NOMO-1 treated with DMSO at 0.1 percent for 48 hours (cell line): ENCODE measurements at regions not wholly inside any gene's neighbourhood (a gene's known extent, or its start where the extent isn't known, plus 50 kb on each side); places are given as distances from the start of the nearest gene placed in this dataset.

ENCODE experiments used
- DNase-seq: peaks from one replicate; lab custom pipeline; 2025; ENCODE audit not compliant: unreplicated experiment; lab: John Stamatoyannopoulos, UW

GRCh38 chr12:39048395-39048794 is 143.0 kb upstream of the CPNE8 start:
- DNase-seq, result no peak

GRCh38 chr12:39047539-39048262 is 142.3 kb upstream of the CPNE8 start:
- no peak for DNase-seq

- no peak for DNase-seq
Observed at GRCh38 chr12:39044754-39045153, 139.4 kb upstream of the CPNE8 start.

GRCh38 chr12:39043424-39043822 is 138.0 kb upstream of the CPNE8 start:
- DNase-seq, result no peak

GRCh38 chr12:39040275-39040674 is 134.9 kb upstream of the CPNE8 start:
- no peak for DNase-seq

GRCh38 chr12:39037115-39037514 is 131.7 kb upstream of the CPNE8 start:
- no peak for DNase-seq

GRCh38 chr12:39036105-39036504 is 130.7 kb upstream of the CPNE8 start:
- no peak for DNase-seq

- DNase-seq, result no peak
Observed at GRCh38 chr12:39033782-39034181, 128.4 kb upstream of the CPNE8 start.

GRCh38 chr12:39032448-39032847 is 127.1 kb upstream of the CPNE8 start:
- no peak for DNase-seq

GRCh38 chr12:39032034-39032433 is 126.6 kb upstream of the CPNE8 start:
- no peak for DNase-seq

- no peak for DNase-seq
Observed at GRCh38 chr12:39028382-39028781, 123.0 kb upstream of the CPNE8 start.

GRCh38 chr12:39012870-39013269 is 107.5 kb upstream of the CPNE8 start:
- no peak for DNase-seq

GRCh38 chr12:39011166-39011565 is 105.8 kb upstream of the CPNE8 start:
- no peak for DNase-seq

- DNase-seq, result no peak
Observed at GRCh38 chr12:39010406-39010805, 105.0 kb upstream of the CPNE8 start.

GRCh38 chr12:39007619-39008018 is 102.2 kb upstream of the CPNE8 start:
- no peak for DNase-seq

GRCh38 chr12:39006286-39006685 is 100.9 kb upstream of the CPNE8 start:
- no peak for DNase-seq

GRCh38 chr12:39005671-39006070 is 100.3 kb upstream of the CPNE8 start:
- DNase-seq, result no peak

GRCh38 chr12:39003541-39004155 is 98.3 kb upstream of the CPNE8 start:
- DNase-seq, result no peak

GRCh38 chr12:39000370-39000769 is 95.0 kb upstream of the CPNE8 start:
- DNase-seq, result no peak

- DNase-seq, result no peak
Observed at GRCh38 chr12:38998887-38999482, 93.6 kb upstream of the CPNE8 start.

GRCh38 chr12:38995249-38995648 is 89.9 kb upstream of the CPNE8 start:
- DNase-seq, result no peak

- DNase-seq, result no peak
Observed at GRCh38 chr12:38985961-38986360, 80.6 kb upstream of the CPNE8 start.
